Gastrocnemius medialis (tissue), 4 donors: ENCODE measurements at regions not wholly inside any gene's neighbourhood (a gene's known extent, or its start where the extent isn't known, plus 50 kb on each side); places are given as distances from the start of the nearest gene placed in this dataset.

Experiments
- ATAC-seq, 2 donors: fragments of 150-250 bp; one replicate each; pipeline ENCODE4 v1.9.1; 2016
- DNase-seq, 2 donors: peaks; one replicate each; pipeline ENCODE4 v3.0.0-alpha.2; 2019
- H3K27ac ChIP-seq, 4 donors: fragments of 200-600 bp; sonication (generic); 1 replicate in 1 of 4; 2 replicates in 3 of 4; pipeline ENCODE4 v1.5.1; 2016 to 2018; ENCODE audit warnings: mild to moderate bottlenecking in 2 of 4, moderate library complexity in 1 of 4
- H3K27me3 ChIP-seq, 3 donors: fragments of 200-600 bp; sonication (generic) in 2 of 3; 1 replicate in 1 of 3; 2 replicates in 2 of 3; pipeline versions ENCODE4 v1.5.1 to v1.6.0; 2016 to 2019; ENCODE audit warnings: mild to moderate bottlenecking in 1 of 3, moderate library complexity in 1 of 3
- H3K36me3 ChIP-seq, 2 donors: fragments of 200-600 bp; sonication (generic) in 1 of 2; one replicate each; pipeline ENCODE4 v1.5.1; 2017 to 2018
- H3K4me1 ChIP-seq, 2 donors: fragments of 200-600 bp; sonication (generic) in 1 of 2; one replicate each; pipeline ENCODE4 v1.5.1; 2016 to 2017; ENCODE audit warnings: mild to moderate bottlenecking in 2 of 2
- H3K4me3 ChIP-seq, 4 donors: fragments of 200-600 bp; sonication (generic) in 3 of 4; 1 replicate in 1 of 4; 2 replicates in 3 of 4; pipeline ENCODE4 v1.5.1; 2016 to 2019; ENCODE audit warnings: mild to moderate bottlenecking in 2 of 4
- H3K9me3 ChIP-seq, 3 donors: fragments of 200-600 bp; sonication (generic) in 2 of 3; 1 replicate in 1 of 3; 2 replicates in 2 of 3; pipeline ENCODE4 v1.5.1; 2016 to 2019
- POLR2A ChIP-seq, 2 donors: fragments of 450-650 bp; IDR thresholded peaks; one replicate each; pipeline ENCODE4 v1.6.1; 2017; ENCODE audit warnings: antibody characterized with exemption in 2 of 2, mild to moderate bottlenecking in 2 of 2, moderate library complexity in 2 of 2
- in situ Hi-C, 4 donors: fragments of 200-750 bp; cut with MboI; loops; one replicate each; pipeline versions ENCODE4 v1.15.0 to v1.8.0; 2017; ENCODE audit warnings: low sequenced_read_pairs in 4 of 4
- intact Hi-C: fragments of 100-400 bp; cut with DNase I; formaldehyde crosslinking; loops from one replicate; pipeline ENCODE4 v1.15.1; 2023; ENCODE audit warnings: low total_unique reads
- TF ChIP-seq, protein P1 (sequence below), 5 experiments: fragments of 450-650 bp in 3 of 5; fragments of 200-600 bp in 2 of 5; sonication (generic) in 2 of 5; IDR thresholded peaks in 4 of 5; conservative IDR thresholded peaks in 1 of 5; 1 replicate in 4 of 5; 2 replicates in 1 of 5; pipeline ENCODE4 v1.5.1; 2016 to 2019; ENCODE audit warnings: antibody characterized with exemption in 5 of 5, mild to moderate bottlenecking in 3 of 5, moderate library complexity in 3 of 5

DNA sequence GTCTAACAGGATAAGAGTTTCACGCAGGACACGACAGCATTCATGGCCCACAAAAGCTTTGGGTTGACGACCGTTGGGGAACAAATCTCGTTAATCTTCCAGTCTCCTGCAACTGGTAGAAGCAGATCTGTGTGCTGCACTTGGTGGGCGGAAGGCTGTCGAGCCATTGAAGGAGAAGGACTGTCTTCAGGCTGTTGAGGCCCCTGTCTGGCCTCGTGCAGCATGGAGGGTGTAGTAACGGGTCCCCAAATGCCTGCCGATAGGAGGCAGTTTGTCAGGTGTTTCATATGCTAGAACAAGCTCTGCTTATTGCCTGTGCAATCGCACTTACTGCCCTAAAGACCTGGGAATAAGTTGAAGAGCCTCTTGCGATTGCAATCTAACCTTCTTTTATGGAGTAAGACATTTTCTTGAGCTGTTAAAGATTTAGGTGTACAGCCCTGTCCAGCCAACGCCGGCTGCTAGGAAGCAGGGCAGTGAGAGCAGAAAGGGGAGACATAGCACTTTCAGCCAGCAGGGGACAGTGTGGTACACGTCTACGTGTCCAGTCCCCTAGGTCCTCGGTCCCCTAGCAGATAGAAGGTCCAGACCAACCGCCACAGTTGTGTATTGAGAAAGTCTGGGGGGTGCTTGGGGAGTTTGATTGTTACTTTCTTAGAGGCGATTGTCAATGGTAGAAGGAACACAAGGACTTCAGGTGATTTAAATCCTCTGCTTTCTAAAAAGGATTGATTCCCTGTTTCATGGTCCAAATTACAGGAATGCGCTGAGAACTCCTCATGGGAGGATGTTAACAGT is 102.3 kb upstream of the TMPRSS2 start:
- ATAC-seq (no peak), DNase-seq (no peak)
- Histone ChIP-seq H3K36me3 (no peaks in the 10 kb centered on the region), H3K4me1 (peaks cover 0 to 4% of the 10 kb centered on the region in 2 donors), H3K27me3 (peaks cover 0 to 10% (median 8%) of the 10 kb centered on the region in 3 donors), H3K9me3 (no peaks in the 10 kb centered on the region), H3K27ac (no peak overlapping the region), H3K4me3 (no peak overlapping the region)
- in situ Hi-C loops, result loop anchor here in 2 of 4 donors (10.0 to 25.0 kb wide), 2 partner anchors 165 to 502 kb away; no protein-coding TSS in a partner anchor
- intact Hi-C loops, result loop anchor here (5.0 to 10.0 kb wide), 2 partner anchors 267 to 505 kb away; partner anchors contain the start of gene PRDM15
- TF ChIP-seq, protein P1, sequence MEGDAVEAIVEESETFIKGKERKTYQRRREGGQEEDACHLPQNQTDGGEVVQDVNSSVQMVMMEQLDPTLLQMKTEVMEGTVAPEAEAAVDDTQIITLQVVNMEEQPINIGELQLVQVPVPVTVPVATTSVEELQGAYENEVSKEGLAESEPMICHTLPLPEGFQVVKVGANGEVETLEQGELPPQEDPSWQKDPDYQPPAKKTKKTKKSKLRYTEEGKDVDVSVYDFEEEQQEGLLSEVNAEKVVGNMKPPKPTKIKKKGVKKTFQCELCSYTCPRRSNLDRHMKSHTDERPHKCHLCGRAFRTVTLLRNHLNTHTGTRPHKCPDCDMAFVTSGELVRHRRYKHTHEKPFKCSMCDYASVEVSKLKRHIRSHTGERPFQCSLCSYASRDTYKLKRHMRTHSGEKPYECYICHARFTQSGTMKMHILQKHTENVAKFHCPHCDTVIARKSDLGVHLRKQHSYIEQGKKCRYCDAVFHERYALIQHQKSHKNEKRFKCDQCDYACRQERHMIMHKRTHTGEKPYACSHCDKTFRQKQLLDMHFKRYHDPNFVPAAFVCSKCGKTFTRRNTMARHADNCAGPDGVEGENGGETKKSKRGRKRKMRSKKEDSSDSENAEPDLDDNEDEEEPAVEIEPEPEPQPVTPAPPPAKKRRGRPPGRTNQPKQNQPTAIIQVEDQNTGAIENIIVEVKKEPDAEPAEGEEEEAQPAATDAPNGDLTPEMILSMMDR (IDR thresholded peaks at IDR 0.05 in 4 of 5, conservative IDR thresholded peaks at IDR 0.05 in 1 of 5), result peak; percentile 20 to 53 (median 51)
- TF ChIP-seq POLR2A (IDR thresholded peaks at IDR 0.05), result no peak

GRCh38 chr21:41606706-41607105 is 98.7 kb upstream of the TMPRSS2 start:
- Histone ChIP-seq H3K9me3 (no peaks in the 10 kb centered on the region), H3K27ac (no peak overlapping the region), H3K27me3 (peaks cover 0 to 14% (median 8%) of the 10 kb centered on the region in 3 donors), H3K4me3 (no peak overlapping the region), H3K4me1 (no peaks in the 10 kb centered on the region), H3K36me3 (no peaks in the 10 kb centered on the region)
- in situ Hi-C loops, result loop anchor here in 3 of 4 donors (5.0 to 25.0 kb wide), 2 partner anchors 171 to 506 kb away; no protein-coding TSS in a partner anchor
- DNase-seq (no peak), ATAC-seq (no peak)
- TF ChIP-seq, protein P1 (IDR thresholded peaks at IDR 0.05 in 4 of 5, conservative IDR thresholded peaks at IDR 0.05 in 1 of 5), result no peak
- no peak for TF ChIP-seq POLR2A (IDR thresholded peaks at IDR 0.05)
- intact Hi-C loops, result no loop called here

GRCh38 chr21:41605934-41606285 is 98.0 kb upstream of the TMPRSS2 start:
- ATAC-seq, result no peak
- TF ChIP-seq POLR2A (IDR thresholded peaks at IDR 0.05), result no peak
- TF ChIP-seq, protein P1 (IDR thresholded peaks at IDR 0.05 in 4 of 5, conservative IDR thresholded peaks at IDR 0.05 in 1 of 5), result no peak
- Histone ChIP-seq H3K4me1 (no peaks in the 10 kb centered on the region), H3K4me3 (no peak overlapping the region), H3K36me3 (no peaks in the 10 kb centered on the region), H3K27ac (no peak overlapping the region), H3K27me3 (peaks cover 0 to 10% (median 8%) of the 10 kb centered on the region in 3 donors), H3K9me3 (no peaks in the 10 kb centered on the region)
- in situ Hi-C loops (loop anchor here in 3 of 4 donors (5.0 to 25.0 kb wide), 2 partner anchors 171 to 506 kb away; no protein-coding TSS in a partner anchor), intact Hi-C loops (no loop called here)
- no peak for DNase-seq

DNA sequence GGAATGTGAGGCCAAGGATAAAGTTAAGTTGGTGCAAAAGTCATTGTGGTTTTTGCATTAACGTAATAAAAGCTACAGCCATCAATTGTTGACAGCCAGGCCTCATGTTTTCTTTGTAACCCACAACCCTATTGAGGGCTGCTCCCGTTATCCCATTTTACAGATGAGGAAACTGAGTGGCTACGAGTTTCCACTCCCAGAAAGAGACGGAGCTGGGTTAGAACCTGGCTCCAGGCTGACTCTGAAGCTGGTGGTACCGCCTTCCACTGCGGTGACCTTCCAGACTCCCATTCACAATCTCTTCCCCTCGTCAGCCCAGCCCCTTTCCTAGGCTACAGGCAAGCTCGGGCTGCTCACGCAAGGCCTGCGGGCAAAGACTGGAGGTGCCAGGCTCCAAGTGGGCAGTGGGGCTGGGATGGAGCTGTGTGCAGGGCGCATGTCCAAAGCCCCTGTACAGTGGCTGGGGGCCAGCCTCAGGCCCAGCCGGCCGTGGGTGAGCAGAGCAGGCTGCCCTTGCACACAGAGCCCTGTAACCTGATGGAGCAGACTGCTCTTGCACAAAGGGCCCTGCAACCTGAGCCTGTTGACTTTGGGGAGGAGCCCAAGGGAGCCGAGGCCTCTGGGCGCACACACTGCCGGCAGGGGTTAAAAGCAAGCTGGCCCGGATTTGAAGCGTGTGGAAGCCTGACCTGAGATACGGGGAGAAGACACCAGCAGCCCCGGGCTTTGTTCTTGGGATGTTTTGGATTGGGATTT is 97.4 kb upstream of the TMPRSS2 start:
- Histone ChIP-seq H3K27ac (no peak overlapping the region), H3K27me3 (peaks cover 0 to 10% (median 5%) of the 10 kb centered on the region in 3 donors), H3K4me3 (no peak overlapping the region), H3K36me3 (no peaks in the 10 kb centered on the region), H3K9me3 (no peaks in the 10 kb centered on the region), H3K4me1 (no peaks in the 10 kb centered on the region)
- no peak for ATAC-seq
- intact Hi-C loops (no loop called here), in situ Hi-C loops (loop anchor here in 3 of 4 donors (5.0 to 25.0 kb wide), 2 partner anchors 172 to 507 kb away; no protein-coding TSS in a partner anchor)
- TF ChIP-seq, protein P1 (IDR thresholded peaks at IDR 0.05 in 4 of 5, conservative IDR thresholded peaks at IDR 0.05 in 1 of 5), result no peak
- no peak for TF ChIP-seq POLR2A (IDR thresholded peaks at IDR 0.05)
- DNase-seq, result no peak
